H1 (cell line): ENCODE measurements at regions not wholly inside any gene's neighbourhood (a gene's known extent, or its start where the extent isn't known, plus 50 kb on each side); places are given as distances from the start of the nearest gene placed in this dataset.

ENCODE experiments used
- BCL11A ChIP-seq, 2 experiments: IDR thresholded peaks; one replicate each; pipeline ENCODE4 v1.6.1; 2011; ENCODE audit warnings: low read depth in 2 of 2, low read length in 2 of 2, mild to moderate bottlenecking in 2 of 2
- BRCA1 ChIP-seq: IDR thresholded peaks from 2 replicates; pipeline ENCODE4 v1.6.1; 2012; ENCODE audit warnings: low read depth, low read length, improper control_type of control experiment
- CBX8 ChIP-seq: fragments of 300-800, 300-1000 bp; sonication (generic); IDR thresholded peaks from 2 replicates; pipeline ENCODE4 v1.7.1; 2016; ENCODE audit warnings: low read depth, low read length, borderline replicate concordance
- CHD1 ChIP-seq: IDR thresholded peaks from 2 replicates; pipeline ENCODE4 v1.6.1; 2012; ENCODE audit warnings: low read depth, low read length, improper control_type of control experiment
- CTBP2 ChIP-seq: IDR thresholded peaks from 2 replicates; pipeline ENCODE4 v1.7.0; 2011; ENCODE audit warnings: borderline replicate concordance, mild to moderate bottlenecking, moderate library complexity, mixed read lengths, low read length; ENCODE audit not compliant: insufficient read depth, insufficient read length
- E2F6 ChIP-seq: IDR thresholded peaks from 2 replicates; pipeline ENCODE4 v1.6.1; 2012; ENCODE audit warnings: inconsistent platforms
- EP300 ChIP-seq, 2 experiments: IDR thresholded peaks; 1 replicate in 1 of 2; 2 replicates in 1 of 2; pipeline ENCODE4 v1.6.1; 2011 to 2012; ENCODE audit warnings: low read depth in 2 of 2, low read length in 2 of 2, mild to moderate bottlenecking in 2 of 2, borderline replicate concordance in 1 of 2, inconsistent platforms in 1 of 2, moderate library complexity in 1 of 2
- HDAC2 ChIP-seq, 2 experiments: fragments of 300-600 bp in 1 of 2; sonication (generic) in 1 of 2; IDR thresholded peaks; 2 replicates each; pipeline ENCODE4 v1.6.1; 2011 to 2012; ENCODE audit warnings: low read depth in 2 of 2, low read length in 2 of 2, mild to moderate bottlenecking in 2 of 2, moderate library complexity in 2 of 2, borderline replicate concordance in 1 of 2, inconsistent platforms in 1 of 2
- KDM5A ChIP-seq: fragments of 200-600 bp; IDR thresholded peaks from 2 replicates; pipeline ENCODE4 v1.7.1; 2012; ENCODE audit warnings: mild to moderate bottlenecking, low read length, inconsistent platforms, mixed read lengths
- NANOG ChIP-seq: IDR thresholded peaks from 2 replicates; pipeline ENCODE4 v1.6.1; 2011; ENCODE audit warnings: low read length, low read depth, mild to moderate bottlenecking, inconsistent platforms; ENCODE audit not compliant: insufficient read depth, poor library complexity, severe bottlenecking
- NRF1 ChIP-seq: IDR thresholded peaks from 2 replicates; pipeline ENCODE4 v1.6.1; 2011; ENCODE audit warnings: mild to moderate bottlenecking, low read depth, low read length, improper control_type of control experiment
- POLR2A ChIP-seq, 2 experiments: IDR thresholded peaks; 1 replicate in 1 of 2; 2 replicates in 1 of 2; pipeline ENCODE4 v1.6.1; 2011; ENCODE audit warnings: low read depth in 2 of 2, low read length in 2 of 2, mild to moderate bottlenecking in 2 of 2; ENCODE audit errors: control extremely low read depth in 1 of 2
- RNF2 ChIP-seq: fragments of 200-900, 300-1000 bp; sonication (generic); IDR thresholded peaks from 2 replicates; pipeline ENCODE4 v1.7.1; 2016; ENCODE audit warnings: borderline replicate concordance, low read depth, mild to moderate bottlenecking, antibody characterized with exemption, low read length; ENCODE audit not compliant: poor library complexity, severe bottlenecking; ENCODE audit errors: missing control alignments
- SAP30 ChIP-seq: fragments of 300-600 bp; sonication (generic); IDR thresholded peaks from 2 replicates; pipeline ENCODE4 v1.7.1; 2012; ENCODE audit warnings: low read length, moderate library complexity, mild to moderate bottlenecking, inconsistent platforms; ENCODE audit not compliant: insufficient read depth, insufficient replicate concordance
- SIN3A ChIP-seq, 2 experiments: IDR thresholded peaks in 1 of 2; conservative IDR thresholded peaks in 1 of 2; 2 replicates each; pipeline ENCODE4 v1.6.1; 2011 to 2012; ENCODE audit warnings: low read length in 2 of 2, improper control_type of control experiment in 1 of 2, low read depth in 1 of 2, mild to moderate bottlenecking in 1 of 2
- SIRT6 ChIP-seq: IDR thresholded peaks from one replicate; pipeline ENCODE4 v1.7.1; 2012; ENCODE audit warnings: low read length, inconsistent platforms
- TAF1 ChIP-seq: IDR thresholded peaks from 2 replicates; pipeline ENCODE4 v1.6.1; 2011; ENCODE audit warnings: mild to moderate bottlenecking, low read depth, low read length
- TAF7 ChIP-seq: optimal IDR thresholded peaks from 2 replicates; pipeline ENCODE3; 2011; ENCODE audit warnings: low read depth, mild to moderate bottlenecking, inconsistent platforms, low read length, moderate library complexity, borderline replicate concordance
- TBP ChIP-seq: IDR thresholded peaks from 2 replicates; pipeline ENCODE4 v1.6.1; 2011; ENCODE audit warnings: low read depth, low read length, improper control_type of control experiment
- TF ChIP-seq, protein P1 (sequence below): IDR thresholded peaks from 2 replicates; pipeline ENCODE4 v1.6.1; 2012; ENCODE audit warnings: low read length, inconsistent platforms

DNA sequence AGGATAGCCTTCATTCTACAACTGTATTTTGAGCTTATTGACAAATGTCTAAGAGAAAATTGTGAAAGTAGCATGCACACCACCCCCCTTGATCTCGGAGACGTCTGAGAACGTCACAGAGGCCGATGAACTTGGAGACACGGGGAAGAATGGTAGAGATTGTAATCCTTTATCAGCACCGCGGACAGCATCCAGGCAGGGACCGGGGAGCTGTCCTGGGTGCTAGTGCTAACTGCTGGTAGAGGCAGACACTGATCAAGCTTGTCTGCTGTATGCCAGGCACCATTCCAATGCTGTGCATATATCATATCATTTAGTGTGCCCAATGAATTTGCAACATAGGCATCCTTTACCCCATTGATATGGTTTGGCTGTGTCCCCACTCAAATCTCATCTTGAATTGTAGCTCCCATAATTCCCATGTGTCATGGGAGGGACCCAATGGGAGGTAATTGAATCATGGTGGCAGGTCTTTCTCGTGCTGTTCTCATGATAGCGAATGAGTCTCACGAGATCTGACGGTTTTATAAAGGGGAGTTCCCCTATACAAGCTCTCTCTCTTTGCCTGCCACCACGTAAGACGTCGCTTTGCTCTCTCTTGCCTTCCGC lies 98.8 kb downstream of the LHX2 start (continued):
- TF ChIP-seq CBX8 (no peak), TAF1 (0 out of 2 replicates have a peak, but pooled peaks have one; percentile 24), SIN3A (conservative IDR thresholded peaks at IDR 0.05 in 1 of 2, IDR thresholded peaks at IDR 0.05 in 1 of 2; ENCODE audit: low read depth in 1 of 2, low read length in 2 of 2) (peak; percentile 100), POLR2A (IDR thresholded peaks at IDR 0.05; ENCODE audit: control extremely low read depth in 1 of 2, low read depth in 2 of 2, low read length in 2 of 2) (no peak), EP300 (IDR thresholded peaks at IDR 0.05; ENCODE audit: borderline replicate concordance in 1 of 2, low read depth in 2 of 2, low read length in 2 of 2) (no peak; a peak in 1 of 3 replicates), RNF2 (no peak), BRCA1 (no peak), SAP30 (peak; percentile 100), NRF1 (no peak), CHD1 (no peak), SIRT6 (no peak), E2F6 (no peak), TBP (no peak), TAF7 (peak; percentile 98), KDM5A (no peak), HDAC2 (IDR thresholded peaks at IDR 0.05; ENCODE audit: borderline replicate concordance in 1 of 2, low read depth in 2 of 2, low read length in 2 of 2) (peak; percentile 91 to 99; a peak in 3 of 4 replicates), BCL11A (IDR thresholded peaks at IDR 0.05; ENCODE audit: low read depth in 2 of 2, low read length in 2 of 2) (no peak), NANOG (peak; percentile 59), CTBP2 (no peak)
- TF ChIP-seq, protein P1, sequence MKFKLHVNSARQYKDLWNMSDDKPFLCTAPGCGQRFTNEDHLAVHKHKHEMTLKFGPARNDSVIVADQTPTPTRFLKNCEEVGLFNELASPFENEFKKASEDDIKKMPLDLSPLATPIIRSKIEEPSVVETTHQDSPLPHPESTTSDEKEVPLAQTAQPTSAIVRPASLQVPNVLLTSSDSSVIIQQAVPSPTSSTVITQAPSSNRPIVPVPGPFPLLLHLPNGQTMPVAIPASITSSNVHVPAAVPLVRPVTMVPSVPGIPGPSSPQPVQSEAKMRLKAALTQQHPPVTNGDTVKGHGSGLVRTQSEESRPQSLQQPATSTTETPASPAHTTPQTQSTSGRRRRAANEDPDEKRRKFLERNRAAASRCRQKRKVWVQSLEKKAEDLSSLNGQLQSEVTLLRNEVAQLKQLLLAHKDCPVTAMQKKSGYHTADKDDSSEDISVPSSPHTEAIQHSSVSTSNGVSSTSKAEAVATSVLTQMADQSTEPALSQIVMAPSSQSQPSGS = peak; percentile 54; the same call in 1 of the 2 replicates
- TF ChIP-seq, all 59 proteins: peak for 11
